CD4-positive, alpha-beta T cell treated with Interleukin-4 for 4 hours (primary cell): ENCODE measurements at regions not wholly inside any gene's neighbourhood (a gene's known extent, or its start where the extent isn't known, plus 50 kb on each side); places are given as distances from the start of the nearest gene placed in this dataset.
"Not testable (repeated sequence)": the region's sequence is repeated elsewhere in the genome, so short reads cannot be mapped to it uniquely, and the experiment has no call there.

Source experiments
- DNase-seq: peaks from one replicate; pipeline ENCODE4 v3.0.0-alpha.2; 2020

DNA sequence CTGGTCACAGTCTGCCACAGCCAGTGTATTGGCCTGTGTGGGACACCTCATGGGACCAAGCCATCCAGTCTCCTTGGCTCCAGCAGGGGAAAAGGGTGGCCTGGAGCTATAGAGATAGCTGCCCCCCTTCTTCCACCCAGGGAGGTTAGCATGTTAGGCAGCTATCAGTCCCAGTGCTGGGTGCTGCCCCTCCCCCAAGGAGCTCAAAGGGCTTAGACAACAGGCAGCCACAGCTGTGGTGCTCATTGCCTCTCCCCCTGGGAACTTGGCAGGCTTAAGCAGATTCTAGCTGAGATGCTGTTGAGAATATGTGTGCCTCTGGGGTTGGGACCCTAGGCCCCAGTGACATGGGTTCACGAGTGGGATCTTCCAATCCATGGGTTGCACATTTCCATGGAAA, 226.0 kb upstream of the PTGER4 start:
- no peak for DNase-seq

DNA sequence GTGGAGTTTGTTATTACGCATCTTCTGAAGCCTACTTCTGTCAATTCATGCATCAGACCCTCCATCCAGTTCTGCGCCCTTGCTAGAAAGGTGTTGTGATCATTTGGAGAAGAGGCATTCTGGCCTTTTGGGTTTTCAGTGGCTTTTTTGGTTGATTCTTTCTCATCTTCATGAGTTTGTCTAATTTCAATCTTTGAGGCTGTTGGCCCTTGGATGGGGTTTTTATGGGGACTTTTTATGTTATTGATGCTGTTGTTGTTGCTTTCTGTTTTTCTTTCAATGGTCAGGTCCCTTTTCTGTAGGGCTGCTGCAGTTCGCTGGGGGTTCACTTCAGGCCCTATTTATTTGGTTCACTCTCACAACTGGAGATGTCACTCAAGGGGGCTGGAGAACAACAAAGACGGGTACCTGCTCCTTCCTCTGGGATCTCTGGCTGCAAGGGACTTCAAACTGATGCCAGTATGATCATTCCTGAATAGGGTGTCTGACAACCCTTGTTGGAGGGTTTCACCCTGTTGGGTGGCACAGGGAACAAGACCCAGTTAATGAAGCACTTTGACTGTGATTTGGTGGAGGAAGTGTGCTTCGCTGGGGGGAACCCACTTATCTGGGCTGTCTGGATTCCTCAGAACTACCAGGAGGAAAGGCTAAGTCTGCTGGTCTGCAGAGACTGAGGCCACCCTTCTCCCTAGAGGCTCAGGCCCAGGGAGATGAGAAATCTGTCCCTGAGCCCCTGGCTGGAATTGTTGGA, 226.7 kb upstream of the PTGER4 start:
- DNase-seq: no peak

DNA sequence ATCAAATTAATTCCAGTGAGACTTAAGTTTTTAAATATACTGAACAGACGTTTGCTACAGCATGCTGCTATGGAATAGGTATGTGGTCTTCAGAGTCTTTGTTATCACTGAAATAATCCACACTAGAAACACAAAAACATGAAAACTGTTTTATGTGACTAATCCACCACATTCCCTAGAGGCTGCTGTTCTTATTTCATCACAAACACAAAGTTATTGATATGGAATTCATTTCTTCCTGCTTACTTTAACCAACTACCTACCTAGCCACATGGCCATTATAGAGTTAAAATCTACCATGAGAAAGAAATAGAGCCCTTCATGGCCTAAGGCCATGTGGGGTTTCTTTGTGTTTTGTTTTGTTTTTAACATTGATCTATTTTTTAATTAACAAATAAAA, 232.3 kb upstream of the PTGER4 start:
- no peak for DNase-seq

DNA sequence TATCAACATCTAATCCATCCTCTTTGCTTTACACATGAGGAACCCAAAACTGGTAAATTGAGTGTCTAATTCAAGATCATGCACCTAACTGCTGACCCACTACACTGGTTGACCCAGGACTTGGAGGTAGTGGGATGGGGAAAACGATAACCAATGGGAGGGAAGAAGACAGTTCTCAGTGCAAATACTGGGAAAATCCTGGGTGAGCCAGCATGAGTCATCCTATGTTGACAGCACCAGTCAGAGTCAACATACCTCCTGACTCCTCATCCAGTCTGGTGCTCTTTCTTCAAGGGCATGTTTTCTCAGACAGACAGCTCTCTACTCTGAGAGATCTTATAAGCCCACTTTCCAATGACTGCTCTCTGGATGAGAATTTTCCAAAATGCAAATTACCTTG, 232.8 kb upstream of the PTGER4 start:
- no peak for DNase-seq

DNA sequence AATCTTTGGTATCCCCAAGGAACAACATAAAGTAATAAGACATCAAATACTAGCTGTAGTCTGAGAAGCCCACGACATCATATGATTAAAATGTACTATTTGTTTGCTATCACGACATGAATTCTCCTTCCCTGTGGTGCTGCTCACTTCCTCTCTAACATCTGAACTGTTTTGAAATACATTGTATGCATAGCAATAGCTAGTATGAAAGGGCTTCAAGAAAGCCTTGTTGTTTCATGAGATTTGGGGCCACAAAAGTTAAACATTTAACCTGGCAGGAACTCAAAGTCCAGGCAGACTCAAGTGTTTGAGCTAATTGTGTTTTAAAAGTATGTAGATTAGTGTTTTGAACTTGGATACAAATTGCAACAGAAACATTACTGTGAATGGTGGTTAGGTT, 237.4 kb upstream of the PTGER4 start:
- no peak for DNase-seq

DNA sequence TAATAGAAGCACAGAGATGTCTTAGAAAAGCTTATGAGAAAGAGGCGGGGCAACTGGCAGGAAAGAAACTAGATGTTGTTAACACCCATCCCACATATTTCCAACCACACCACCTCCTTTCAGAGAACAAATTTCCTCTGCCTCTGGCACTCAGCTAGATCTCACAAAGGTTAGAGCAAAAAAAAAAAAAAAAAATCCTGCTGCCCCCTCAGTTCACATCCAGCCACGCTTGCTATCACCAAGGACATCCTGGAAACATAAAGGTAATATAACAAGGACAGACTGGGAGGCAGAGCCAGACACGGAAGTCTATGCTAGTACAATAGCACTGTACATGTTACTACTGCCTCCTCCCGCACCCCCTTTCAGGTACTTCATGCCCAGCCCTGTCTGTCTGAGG, 238.0 kb upstream of the PTGER4 start:
- peak; percentile 46 for DNase-seq

DNA sequence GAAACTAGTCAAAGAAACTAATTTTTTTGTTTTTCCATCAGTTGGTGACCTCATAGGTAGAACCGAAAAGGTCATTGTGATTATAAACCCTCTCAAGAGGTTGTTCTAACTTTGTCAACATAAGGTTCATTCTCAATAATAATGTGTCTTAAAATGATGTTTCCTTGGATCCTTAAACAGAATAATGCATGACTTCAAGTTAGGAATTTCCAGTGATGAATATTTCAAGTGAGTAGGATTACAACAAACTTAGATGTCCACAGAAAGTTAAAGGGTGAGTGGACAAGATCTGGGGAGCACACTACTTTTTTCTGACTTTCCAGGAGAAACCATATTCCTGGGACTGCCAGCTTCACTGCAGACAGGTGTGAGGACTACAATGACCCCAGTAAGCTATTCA, 239.0 kb upstream of the PTGER4 start:
- no peak for DNase-seq

DNA sequence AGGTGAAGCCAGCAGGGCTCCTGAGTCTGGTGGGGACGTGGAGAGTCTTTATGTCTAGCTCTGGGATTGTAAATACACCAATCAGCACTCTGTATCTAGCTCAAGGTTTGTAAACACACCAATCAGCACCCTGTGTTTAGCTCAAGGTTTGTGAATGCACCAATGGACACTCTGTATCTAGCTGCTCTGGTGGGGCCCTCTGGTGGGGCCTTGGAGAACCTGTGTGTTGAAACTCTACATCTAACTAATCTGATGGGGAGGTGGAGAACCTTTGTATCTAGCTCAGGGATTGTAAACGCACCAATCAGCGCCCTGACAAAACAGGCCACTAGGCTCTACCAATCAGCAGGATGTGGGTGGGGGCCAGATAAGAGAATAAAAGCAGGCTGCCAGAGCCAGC, 240.6 kb upstream of the PTGER4 start:
- DNase-seq: peak; percentile 28

DNA sequence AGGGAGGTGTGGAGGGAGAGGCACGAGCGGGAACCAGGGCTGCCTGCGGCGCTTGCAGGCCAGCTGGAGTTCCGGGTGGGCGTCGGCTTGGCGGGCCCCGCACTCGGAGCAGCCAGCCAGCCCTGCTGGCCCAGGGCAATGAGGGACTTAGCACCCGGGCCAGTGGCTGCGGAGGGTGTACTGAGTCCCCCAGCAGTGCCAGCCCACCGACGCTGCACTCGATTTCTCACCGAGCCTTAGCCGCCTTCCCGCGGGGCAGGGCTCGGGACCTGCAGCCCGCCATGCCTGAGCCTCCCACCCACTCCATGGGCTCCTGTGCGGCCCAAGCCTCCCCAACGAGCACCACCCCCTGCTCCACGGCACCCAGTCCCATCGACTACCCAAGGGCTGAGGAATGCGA, 241.1 kb upstream of the PTGER4 start:
- DNase-seq: not testable (repeated sequence)

DNA sequence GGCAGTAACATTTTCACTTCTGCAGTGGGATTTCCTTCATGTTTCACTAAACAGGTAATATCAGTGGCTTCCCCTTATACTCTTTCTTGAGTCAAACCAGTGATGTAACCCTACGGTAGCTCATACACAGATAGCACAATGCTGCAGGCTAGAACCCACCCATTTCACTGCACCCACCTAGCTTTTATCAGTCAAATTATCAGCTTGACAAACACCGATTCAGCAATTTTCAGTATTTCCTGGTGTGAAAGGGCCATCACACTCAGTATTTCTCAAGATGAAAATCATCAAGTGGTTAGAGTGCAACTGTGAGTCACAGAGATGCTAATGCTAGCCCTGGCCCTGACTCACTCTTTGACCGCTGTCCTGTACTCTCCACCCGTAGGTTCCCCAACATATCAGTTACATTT, 242.3 kb upstream of the PTGER4 start:
- peak; percentile 81 for DNase-seq

DNA sequence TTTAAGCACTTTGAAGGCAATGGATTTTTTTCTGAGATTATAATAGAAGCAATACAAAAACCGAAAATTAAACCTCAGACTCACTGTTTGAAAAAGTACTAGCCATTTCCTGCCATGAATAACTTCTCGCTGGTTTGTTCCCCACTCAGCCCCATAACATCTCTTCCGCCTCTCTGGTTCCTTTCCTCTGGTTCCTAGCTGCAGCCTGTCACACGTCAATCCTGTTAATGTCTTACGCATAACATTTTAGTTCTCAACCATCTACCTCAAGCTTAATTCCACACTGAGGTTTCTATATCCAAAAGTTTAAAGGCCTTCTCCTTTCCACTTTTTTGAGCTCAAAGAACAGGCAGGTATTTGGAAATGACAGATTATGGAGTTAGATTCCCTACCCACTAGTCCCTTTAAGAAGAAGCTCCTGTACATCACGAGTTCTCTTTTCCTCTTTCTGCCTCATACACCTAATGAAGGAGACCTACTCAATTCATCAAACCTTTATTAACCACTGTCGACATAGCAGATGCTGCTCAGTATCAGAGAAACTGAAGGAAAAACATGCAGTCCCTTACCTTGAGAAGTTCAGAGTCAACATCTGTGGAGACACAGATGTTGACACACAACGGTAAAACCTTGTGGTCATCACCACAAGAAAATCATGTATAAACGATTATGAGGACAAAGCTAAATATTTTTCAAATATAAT, 243.0 kb upstream of the PTGER4 start:
- DNase-seq: peak; percentile 67

DNA sequence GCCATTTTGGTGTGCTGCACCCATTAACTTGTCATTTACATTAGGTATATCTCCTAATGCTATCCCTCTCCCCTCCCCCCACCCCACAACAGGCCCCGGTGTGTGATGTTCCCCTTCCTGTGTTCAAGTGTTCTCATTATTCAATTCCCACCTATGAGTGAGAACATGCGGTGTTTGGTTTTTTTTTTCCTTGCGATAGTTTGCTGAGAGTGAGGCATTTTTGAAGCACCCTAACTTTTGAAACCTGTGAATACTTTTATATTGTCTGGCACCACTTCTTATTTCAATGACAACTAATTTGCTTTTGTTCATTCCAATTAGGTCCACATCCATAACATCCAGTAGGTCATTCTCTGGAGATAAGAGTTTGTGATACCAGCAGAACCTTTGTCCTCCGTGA, 244.0 kb upstream of the PTGER4 start:
- DNase-seq: not testable (repeated sequence)

DNA sequence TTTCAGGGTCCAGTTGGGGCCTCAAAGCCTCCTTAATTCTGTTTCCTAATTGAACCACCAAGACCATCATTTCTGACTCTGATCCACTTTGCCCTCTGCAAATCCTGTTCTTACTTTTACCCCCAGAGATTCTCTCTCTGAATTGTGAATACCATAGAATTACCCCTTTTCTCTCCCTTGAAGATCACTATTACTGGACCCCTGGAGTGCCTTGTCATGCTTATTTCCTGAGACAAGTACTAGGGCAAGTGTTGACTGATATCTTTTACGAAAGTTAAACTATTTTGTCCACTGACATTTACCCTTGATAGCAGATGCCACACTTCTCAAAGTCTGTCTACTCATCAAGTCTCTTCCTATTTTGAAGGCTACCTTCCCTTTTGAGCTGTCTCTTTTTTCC, 246.9 kb upstream of the PTGER4 start:
- DNase-seq: no peak

DNA sequence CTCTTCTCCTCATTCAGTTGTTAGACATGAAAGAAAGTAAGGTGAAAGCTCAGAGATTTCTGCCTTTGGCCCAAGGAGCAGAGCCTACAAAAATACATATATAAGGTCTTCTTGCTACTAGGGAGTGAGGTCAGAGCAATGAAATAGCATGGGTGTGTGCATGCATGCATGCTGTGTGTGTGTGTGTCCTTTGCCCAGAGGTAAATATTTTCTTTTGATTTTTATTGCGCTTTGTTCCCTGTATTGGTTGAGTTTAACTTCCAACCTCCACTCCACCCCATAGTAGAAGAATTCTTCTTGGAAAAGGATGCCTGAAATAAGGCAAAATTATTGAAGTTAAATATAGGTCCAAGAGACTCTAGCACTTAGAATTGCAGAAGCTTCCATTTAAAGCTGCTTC, 248.0 kb upstream of the PTGER4 start:
- DNase-seq: no peak

DNA sequence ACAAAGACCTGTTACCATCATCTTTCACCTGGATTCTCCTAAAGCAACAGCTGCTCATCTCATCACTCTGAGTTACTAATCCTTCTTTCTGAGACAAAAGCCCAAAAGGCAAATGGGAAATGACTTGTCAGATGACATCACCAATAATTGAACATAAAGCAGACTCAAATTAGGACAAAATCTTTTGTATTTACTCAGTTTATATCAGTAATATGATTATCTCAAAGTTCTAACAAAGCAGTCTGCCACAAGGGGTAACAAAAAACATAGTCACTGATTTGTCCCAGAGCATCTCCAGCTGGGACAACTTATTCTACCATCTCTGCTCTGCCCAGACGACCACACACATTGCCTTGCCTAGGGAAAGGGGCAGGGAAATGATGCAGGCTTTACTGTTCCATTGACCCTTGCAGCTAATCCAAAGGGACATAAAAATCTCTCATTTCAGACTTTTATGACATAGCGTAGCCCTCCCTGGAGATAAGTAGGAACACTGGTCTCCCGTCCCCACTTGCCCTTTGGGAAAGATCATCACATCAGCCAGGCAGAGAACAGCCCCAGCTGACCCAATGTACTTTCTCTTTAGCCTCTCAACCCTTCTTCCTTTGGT, 249.5 kb upstream of the PTGER4 start:
- no peak for DNase-seq

DNA sequence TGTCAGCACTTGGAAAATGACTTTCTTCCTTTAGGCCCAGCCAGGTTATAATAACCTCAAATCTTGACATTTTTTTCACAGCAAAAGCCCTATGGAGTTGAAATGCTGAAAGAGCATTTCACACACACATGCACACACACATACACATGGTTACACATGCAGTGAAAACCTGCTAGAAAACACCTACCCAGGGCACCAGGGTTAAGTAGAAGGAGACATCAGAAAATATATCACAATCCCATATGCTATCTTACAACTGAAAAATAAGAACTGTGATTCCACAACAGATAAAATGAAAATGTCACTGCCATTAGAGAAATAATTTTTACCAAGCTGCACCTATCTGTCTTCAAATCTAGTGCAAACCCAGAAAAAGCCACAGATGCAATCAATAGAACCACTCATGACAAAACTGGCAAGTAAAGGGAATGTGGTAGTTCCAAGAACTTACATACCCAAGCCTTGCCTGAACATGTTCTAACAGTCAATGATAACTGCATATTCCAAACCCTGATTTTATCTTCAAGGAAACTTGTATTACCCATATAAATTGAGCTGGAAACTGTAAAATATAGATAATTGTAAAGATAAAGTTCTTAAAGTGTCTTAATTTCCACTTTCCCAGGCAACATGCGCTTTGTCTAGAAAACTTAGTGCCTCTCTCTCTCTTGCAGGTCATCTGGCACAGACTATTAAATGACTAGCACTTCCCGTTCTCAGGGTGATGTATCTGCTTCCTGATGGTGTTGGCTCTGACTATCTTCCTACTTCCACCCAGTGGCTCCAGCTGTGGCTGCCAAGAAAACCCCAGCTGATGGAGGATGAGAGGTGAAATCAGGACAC, 250.2 kb upstream of the PTGER4 start:
- DNase-seq: peak; percentile 39

DNA sequence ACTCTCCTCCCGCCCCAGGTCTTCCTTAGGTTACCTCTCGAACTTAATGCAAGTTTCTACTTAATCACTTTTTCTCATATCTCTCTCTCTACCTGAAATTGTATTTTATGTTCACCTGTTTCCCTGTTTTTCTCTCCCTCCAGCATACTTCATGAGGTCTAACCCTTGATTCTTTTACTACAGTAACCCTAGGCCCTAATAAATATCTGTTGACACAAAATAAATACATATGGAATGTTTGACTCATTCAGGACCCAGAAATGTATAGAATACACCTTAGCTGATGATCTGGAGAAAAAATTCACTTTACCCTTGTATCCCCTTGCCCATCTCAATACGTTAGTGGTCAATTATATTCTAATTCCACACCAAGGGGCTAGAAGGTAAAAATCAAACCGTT, 250.9 kb upstream of the PTGER4 start:
- DNase-seq: no peak

DNA sequence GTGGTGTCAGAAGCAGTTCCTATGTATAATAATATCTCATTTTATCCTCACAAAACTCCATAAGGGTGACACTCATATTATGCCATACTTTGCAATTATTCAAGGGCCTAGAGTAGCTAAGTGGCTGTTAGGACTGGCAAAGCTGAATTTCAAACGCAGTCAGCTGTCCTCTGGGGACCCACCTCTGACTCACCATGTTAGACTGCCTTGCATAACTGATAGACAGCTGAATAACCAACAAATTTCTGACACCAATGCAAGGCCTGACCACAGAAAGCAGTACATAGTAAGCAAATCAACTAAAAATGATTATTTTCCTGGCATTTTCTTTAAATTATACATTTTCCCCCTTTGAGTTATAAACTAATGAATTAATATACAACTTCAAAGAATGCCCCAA, 251.6 kb upstream of the PTGER4 start:
- DNase-seq: peak; percentile 63

DNA sequence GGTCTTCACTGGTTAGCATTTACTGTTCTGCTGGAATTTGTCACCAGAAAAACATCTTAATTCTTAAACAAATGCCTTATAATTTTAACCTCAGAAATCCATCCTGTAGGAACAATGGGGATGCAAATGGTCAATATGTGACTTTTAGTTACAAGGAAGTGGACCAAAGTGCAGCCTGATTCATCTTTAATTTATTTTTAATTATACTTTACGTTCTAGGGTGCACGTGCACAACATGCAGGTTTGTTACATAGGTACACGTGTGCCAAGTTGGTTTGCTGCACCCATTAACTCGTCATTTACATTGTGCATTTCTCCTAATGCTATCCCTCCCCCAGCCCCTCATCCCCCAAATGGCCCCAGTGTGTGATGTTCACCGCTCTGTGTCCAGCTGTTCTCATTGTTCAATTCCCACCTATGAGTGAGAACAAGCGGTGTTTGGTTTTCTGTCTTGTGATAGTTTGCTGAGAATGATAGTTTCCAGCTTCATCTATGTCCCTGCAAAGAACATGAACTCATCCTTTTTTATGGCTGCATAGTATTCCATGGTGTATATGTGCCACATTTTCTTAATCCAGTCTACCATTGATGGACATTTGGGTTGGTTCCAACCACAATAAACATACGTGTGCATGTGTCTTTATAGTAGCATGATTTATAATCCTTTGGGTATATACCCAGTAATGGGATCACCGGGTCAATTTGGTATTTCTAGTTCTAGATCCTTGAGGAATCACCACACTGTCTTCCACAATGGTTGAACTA, 262.5 kb upstream of the PTGER4 start:
- not testable (repeated sequence) for DNase-seq

DNA sequence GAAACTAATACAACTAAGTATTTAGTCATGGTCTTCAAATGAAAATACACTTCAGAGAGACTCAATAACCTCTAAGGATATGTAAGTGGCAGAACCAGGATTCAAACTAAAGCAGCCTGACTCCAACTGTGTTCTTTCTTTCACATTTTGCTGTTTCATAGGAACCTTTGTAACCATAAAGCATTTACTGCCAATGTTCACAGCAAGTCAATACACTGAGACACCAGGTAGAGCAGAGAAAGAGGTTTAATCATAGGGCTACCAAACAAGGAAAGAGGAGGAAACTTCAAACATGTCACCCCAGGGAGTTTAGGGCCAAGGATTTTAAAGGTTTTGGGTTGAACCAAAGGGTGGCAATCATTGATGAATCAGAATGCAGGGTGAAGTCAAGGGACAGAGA, 263.1 kb upstream of the PTGER4 start:
- no peak for DNase-seq

DNA sequence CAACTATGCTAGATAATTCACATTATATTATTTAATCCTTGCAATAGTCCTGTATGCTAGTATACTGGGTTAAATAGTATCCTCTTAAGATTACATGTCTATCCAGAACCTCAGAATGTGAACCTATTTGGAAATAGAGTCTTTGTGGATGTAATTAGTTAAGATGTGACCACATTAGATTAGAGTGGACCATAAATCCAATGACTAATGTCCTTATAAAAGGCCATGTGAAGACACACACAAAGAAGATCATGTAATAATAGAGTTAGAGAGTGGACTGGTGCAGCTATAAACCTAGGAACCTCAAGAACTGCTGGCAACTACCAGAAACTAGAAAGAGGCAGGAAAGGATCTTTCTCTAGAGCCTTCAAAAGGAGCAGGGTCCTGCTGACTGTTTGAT, 263.6 kb upstream of the PTGER4 start:
- no peak for DNase-seq

DNA sequence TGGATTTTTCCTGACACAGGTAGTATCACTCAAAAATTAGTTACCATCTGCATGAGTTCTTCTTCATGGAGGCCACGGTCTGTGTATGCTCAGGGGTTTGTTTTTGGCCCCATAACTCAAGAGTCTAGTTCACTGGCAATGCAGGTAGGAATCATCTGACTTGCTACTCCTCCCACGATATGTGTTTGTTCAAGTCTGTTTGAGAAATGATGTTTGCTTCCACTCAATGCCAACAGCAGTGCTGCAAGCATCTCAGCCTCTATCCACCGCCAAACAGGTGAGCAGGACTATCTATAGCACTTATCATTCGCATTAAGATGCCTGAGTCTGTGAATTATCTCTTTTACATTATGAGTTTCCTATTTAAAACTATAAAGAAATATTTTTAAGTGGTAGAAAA, 264.8 kb upstream of the PTGER4 start:
- DNase-seq: no peak

DNA sequence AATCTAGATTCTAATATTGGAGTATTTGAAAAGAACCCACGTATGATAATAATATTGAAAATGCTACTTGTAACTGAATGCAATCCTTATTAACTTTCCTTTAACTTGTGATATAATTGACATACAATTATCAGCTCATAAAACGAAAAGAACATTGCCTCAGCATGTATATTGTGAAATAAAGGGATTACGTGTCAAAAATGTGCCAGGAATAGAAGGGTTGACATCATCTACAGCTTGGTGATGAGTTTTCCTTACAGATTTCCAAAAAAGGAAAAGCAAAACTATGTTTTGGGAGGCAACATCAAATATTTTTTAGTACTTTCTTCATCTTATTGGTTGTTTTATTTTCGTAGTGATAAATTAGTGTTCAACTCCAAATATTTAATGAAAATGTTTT, 266.0 kb upstream of the PTGER4 start:
- no peak for DNase-seq
